K562 (cell line): ENCODE measurements at regions not wholly inside any gene's neighbourhood (a gene's known extent, or its start where the extent isn't known, plus 50 kb on each side); places are given as distances from the start of the nearest gene placed in this dataset.
A peak's percentile ranks its signal among the peaks of the same experiment; 100 is the strongest.

Experiments
- ATAC-seq: fragments of 200-7000 bp; cut with Tn5 transposase; 3 replicates; pipeline ENCODE4 v1.9.1; 2020; ENCODE audit warnings: moderate library complexity
- BruUV-seq: library from RNA; stranded (reverse); fragments of 400-500 nt; replicated peaks from 2 replicates; lab custom pipeline; 2021; lab: Mats Ljungman, UMichigan
- CTCF ChIA-PET: fragments of 300-600 bp; formaldehyde crosslinking; extraction: SDS; loops from one replicate; lab custom pipeline; 2021; ENCODE audit warnings: low intra/inter-chr PET ratio; lab: Yijun Ruan, JAX
- POLR2A ChIA-PET: fragments of 300-600, 350-650 bp; sonication (Branson Sonifier 250); formaldehyde crosslinking; extraction: SDS; loops from one replicate; lab custom pipeline; 2021; ENCODE audit warnings: antibody characterized with exemption, inconsistent platforms; lab: Yijun Ruan, JAX
- DNase-seq, 4 experiments: peaks; one replicate each; pipeline versions ENCODE4 v3.0.0 to v3.0.0-alpha.2; 2011 to 2018; ENCODE audit warnings: low spot score in 3 of 4, mixed read lengths in 3 of 4; ENCODE audit errors: extremely low read depth in 1 of 4
- FAIRE-seq: peaks from 2 replicates; lab custom pipeline; 2011; peaks lifted over from hg19 to GRCh38; lab: Jason Lieb, UNC
- H2AFZ ChIP-seq: 2 replicates; pipeline ENCODE4 v1.6.0; 2011; ENCODE audit warnings: low read depth, low read length, control low read depth, inconsistent platforms
- H3K27ac ChIP-seq: fragments of 200-600 bp; 3 replicates; pipeline ENCODE4 v1.8.0; 2011; ENCODE audit warnings: low read depth, mild to moderate bottlenecking, control low read depth, inconsistent platforms, low read length, moderate library complexity, mixed read lengths; ENCODE audit errors: extremely low read depth
- H3K27me3 ChIP-seq, 2 experiments: fragments of 300-600 bp in 1 of 2; 2 replicates in 1 of 2; 3 replicates in 1 of 2; pipeline versions ENCODE4 v1.6.0 to v1.8.0; 2011; ENCODE audit warnings: inconsistent platforms in 2 of 2, low read length in 2 of 2, mild to moderate bottlenecking in 1 of 2, mixed read lengths in 1 of 2, moderate library complexity in 1 of 2; ENCODE audit not compliant: control insufficient read depth in 2 of 2, insufficient read depth in 2 of 2
- H3K36me3 ChIP-seq: fragments of 300-600 bp; 3 replicates; pipeline ENCODE4 v1.8.0; 2011; ENCODE audit warnings: mild to moderate bottlenecking, low read length, inconsistent platforms; ENCODE audit not compliant: control insufficient read depth, insufficient read depth
- H3K4me1 ChIP-seq, 2 experiments: fragments of 200-600 bp in 1 of 2; replicated peaks in 1 of 2; 2 replicates in 1 of 2; 3 replicates in 1 of 2; pipeline versions ENCODE4 v1.5.1 to v1.8.0; 2011; ENCODE audit warnings: inconsistent platforms in 2 of 2, low read length in 2 of 2, mild to moderate bottlenecking in 1 of 2, mixed read lengths in 1 of 2, moderate library complexity in 1 of 2; ENCODE audit not compliant: control insufficient read depth in 2 of 2, insufficient read depth in 2 of 2
- H3K4me2 ChIP-seq: 2 replicates; pipeline ENCODE4 v1.6.1; 2011; ENCODE audit warnings: low read length, control low read depth, inconsistent platforms, mixed read lengths; ENCODE audit not compliant: insufficient read depth
- H3K4me3 ChIP-seq: fragments of 200-600 bp; sonication (generic), shearing (Covaris generic); 2 replicates; pipeline ENCODE4 v1.5.1; 2016; ENCODE audit warnings: control low read depth, inconsistent platforms
- H3K79me2 ChIP-seq: fragments of 200-600 bp; 3 replicates; pipeline ENCODE4 v1.8.0; 2011; ENCODE audit warnings: low read length, inconsistent platforms; ENCODE audit not compliant: control insufficient read depth, insufficient read depth
- H3K9ac ChIP-seq, 2 experiments: 2 replicates each; pipeline versions ENCODE4 v1.6.0 to v1.6.1; 2011; ENCODE audit warnings: low read depth in 2 of 2, low read length in 2 of 2, control low read depth in 1 of 2, inconsistent platforms in 1 of 2, mild to moderate bottlenecking in 1 of 2, mixed read lengths in 1 of 2; ENCODE audit not compliant: insufficient read depth in 1 of 2
- H3K9me1 ChIP-seq: one replicate; pipeline ENCODE4 v1.6.0; 2011; ENCODE audit warnings: inconsistent platforms, mild to moderate bottlenecking, low read length, moderate library complexity; ENCODE audit not compliant: control insufficient read depth, insufficient read depth
- H3K9me3 ChIP-seq: replicated peaks from 2 replicates; pipeline ENCODE4 v1.5.1; 2011; ENCODE audit warnings: low read depth, low read length, inconsistent platforms; ENCODE audit not compliant: control insufficient read depth, insufficient read depth
- H4K20me1 ChIP-seq: replicated peaks from 2 replicates; pipeline ENCODE4 v1.6.1; 2011; ENCODE audit warnings: low read length, inconsistent platforms, mixed read lengths; ENCODE audit not compliant: control insufficient read depth, insufficient read depth
- CCAR2 ChIP-seq: fragments of 200-400 bp; formaldehyde crosslinking; IDR thresholded peaks from 2 replicates; pipeline ENCODE4 v1.6.1; 2017; ENCODE audit warnings: mild to moderate bottlenecking, low read depth, low read length
- E2F8 ChIP-seq: fragments of 450-650 bp; IDR thresholded peaks from 2 replicates; pipeline ENCODE4 v1.7.1; 2018; ENCODE audit warnings: mild to moderate bottlenecking, low read depth; ENCODE audit not compliant: partially characterized antibody
- NR0B1 ChIP-seq: fragments of 450-650 bp; IDR thresholded peaks from one replicate; pipeline ENCODE4 v1.6.1; 2018; ENCODE audit warnings: mild to moderate bottlenecking, moderate library complexity; ENCODE audit not compliant: partially characterized antibody
- RFX1 ChIP-seq: fragments of 450-650 bp; IDR thresholded peaks from 2 replicates; pipeline ENCODE4 v1.6.1; 2016; ENCODE audit warnings: mild to moderate bottlenecking, moderate library complexity
- SIX5 ChIP-seq, 2 experiments: IDR thresholded peaks; 2 replicates each; pipeline ENCODE4 v1.6.1; 2011; ENCODE audit warnings: low read length in 2 of 2, borderline replicate concordance in 1 of 2, low read depth in 1 of 2, mild to moderate bottlenecking in 1 of 2, moderate library complexity in 1 of 2; ENCODE audit not compliant: insufficient read depth in 1 of 2
- ZNF740 ChIP-seq, 3 experiments: fragments of 200-800 bp in 1 of 3; sonication (Bioruptor generic) in 1 of 3; sonication (generic) in 1 of 3; formaldehyde crosslinking in 1 of 3; IDR thresholded peaks; 2 replicates each; pipeline versions ENCODE4 v1.6.1 to v1.8.0; 2016 to 2022; ENCODE audit warnings: mild to moderate bottlenecking in 2 of 3, missing compliant biosample characterization in 2 of 3, missing genetic modification characterization in 2 of 3, missing genetic modification reagents in 1 of 3
- WGBS: fragments of 100-300 bp; shearing (Covaris generic); methylation state at CpG from one replicate; pipeline ENCODE4 v1.1.6; 2016; ENCODE audit warnings: low coverage, mixed read lengths; ENCODE audit not compliant: insufficient coverage; ENCODE audit errors: missing lambda C conversion rate; 5-methylcytosine and 5-hydroxymethylcytosine counted together
- in situ Hi-C: fragments of 300-500 bp; cut with MboI; formaldehyde crosslinking; loops from 4 replicates; pipeline ENCODE4 v1.15.0; 2018; ENCODE audit warnings: inconsistent platforms, mixed read lengths
- intact Hi-C: fragments of 100-400 bp; cut with micrococcal nuclease; formaldehyde crosslinking; loops from 2 replicates; pipeline ENCODE4 v1.14.2; 2022

GRCh38 chr14:73788701-73789551, 62.7 kb upstream of the PTGR2 start (continued):
- TF ChIP-seq NR0B1 (no peak), E2F8 (no peak), CCAR2 (no peak), SIX5 (IDR thresholded peaks at IDR 0.05; ENCODE audit: borderline replicate concordance in 1 of 2, insufficient read depth in 1 of 2, low read depth in 1 of 2, low read length in 2 of 2) (no peak)
- TF ChIP-seq, all 486 proteins: peak for 0

- CTCF ChIA-PET: no interaction called here
- BruUV-seq: TSS peak; percentile 57
- no peaks in the 10 kb centered on the region for H3K9me3 ChIP-seq
- POLR2A ChIA-PET: interaction anchor here (0.6 to 6.5 kb wide), 7 partner anchors 10 to 35 kb away, joined by 3 to 41 read pairs (median 4); a partner anchor contains a TSS
- H3K27me3 ChIP-seq: no peaks in the 10 kb centered on the region
- ATAC-seq: no peak
- WGBS: 15% methylated on average over 4 of the region's 4 CpGs
- intact Hi-C loops: loop anchor here (5.0 kb wide), 1 partner anchor 36 kb away; no protein-coding TSS in a partner anchor
- H4K20me1 ChIP-seq: no peaks in the 10 kb centered on the region
- no peak overlapping the region for H3K4me3 ChIP-seq
- peak; percentile 46 for FAIRE-seq
- H3K79me2 ChIP-seq: peaks cover 48% of the 10 kb centered on the region
- peaks cover 40 to 49% of the 10 kb centered on the region in 2 experiments for H3K4me1 ChIP-seq
- no peak for DNase-seq
- H3K27ac ChIP-seq: peak overlapping the region; percentile 97
- H3K4me2 ChIP-seq: peak overlapping the region; percentile 90
- no peaks in the 10 kb centered on the region for H3K36me3 ChIP-seq
- TF ChIP-seq RFX1: peak; percentile 23; the same call in 1 of the 2 replicates
- no peak for TF ChIP-seq ZNF740 (CRISPR knock-in tag; IDR thresholded peaks at IDR 0.05)
- TF ChIP-seq ZNF740 (tag; IDR thresholded peaks at IDR 0.05): no peak
- H2AFZ ChIP-seq: peak overlapping the region; percentile 84
- in situ Hi-C loops: no loop called here
- H3K9me1 ChIP-seq: no peaks in the 10 kb centered on the region
- H3K9ac ChIP-seq: peak overlapping the region in 1 of 2 experiments; percentile 92; a peak in 2 of 4 replicates
Observed at GRCh38 chr14:73788317-73788598, 63.4 kb upstream of the PTGR2 start.
